HepG2 (cell line): ENCODE measurements at regions not wholly inside any gene's neighbourhood (a gene's known extent, or its start where the extent isn't known, plus 50 kb on each side); places are given as distances from the start of the nearest gene placed in this dataset.

Experiments
- ATAC-seq: fragments of 200-7000 bp; cut with Tn5 transposase; 3 replicates; pipeline ENCODE4 v1.9.1; 2020; ENCODE audit warnings: mild to moderate bottlenecking, moderate library complexity
- BruUV-seq: library from RNA; stranded (reverse); fragments of 400-500 nt; replicated peaks from 2 replicates; lab custom pipeline; 2021; lab: Mats Ljungman, UMichigan
- CTCF ChIA-PET: fragments of 300-600 bp; formaldehyde crosslinking; extraction: SDS; loops from one replicate; lab custom pipeline; 2021; ENCODE audit warnings: low total read pairs, inconsistent platforms, low intra/inter-chr PET ratio; lab: Yijun Ruan, JAX
- POLR2A ChIA-PET: fragments of 350-600 bp; sonication (Branson Sonifier 250); formaldehyde crosslinking; loops from one replicate; lab custom pipeline; 2020; ENCODE audit warnings: antibody characterized with exemption, inconsistent platforms; lab: Yijun Ruan, JAX
- DNase-seq: peaks from one replicate; pipeline ENCODE4 v3.0.0-alpha.2; 2015; ENCODE audit warnings: low spot score
- FAIRE-seq: peaks from 3 replicates; lab custom pipeline; 2011; peaks lifted over from hg19 to GRCh38; lab: Jason Lieb, UNC
- H2AFZ ChIP-seq: one replicate; pipeline ENCODE4 v1.6.1; 2011; ENCODE audit warnings: low read length, inconsistent platforms
- H3K27ac ChIP-seq: fragments of 300-600 bp; 3 replicates; pipeline ENCODE4 v1.8.0; 2011; ENCODE audit warnings: mixed run types, mild to moderate bottlenecking, mixed read lengths, low read length, inconsistent platforms; ENCODE audit not compliant: insufficient read depth; ENCODE audit errors: extremely low read length
- H3K27me3 ChIP-seq, 2 experiments: fragments of 200-600 bp in 1 of 2; 2 replicates in 1 of 2; 3 replicates in 1 of 2; pipeline versions ENCODE4 v1.6.0 to v1.8.0; 2011; ENCODE audit warnings: low read length in 2 of 2, mild to moderate bottlenecking in 2 of 2, moderate library complexity in 2 of 2, inconsistent platforms in 1 of 2; ENCODE audit not compliant: insufficient read depth in 2 of 2, control insufficient read depth in 1 of 2
- H3K36me3 ChIP-seq, 2 experiments: fragments of 200-600 bp in 1 of 2; replicated peaks in 1 of 2; 2 replicates in 1 of 2; 3 replicates in 1 of 2; pipeline versions ENCODE4 v1.5.1 to v1.8.0; 2011; ENCODE audit warnings: low read length in 2 of 2, inconsistent platforms in 1 of 2; ENCODE audit not compliant: insufficient read depth in 2 of 2, control insufficient read depth in 1 of 2
- H3K4me1 ChIP-seq: 2 replicates; pipeline ENCODE4 v1.5.1; 2012; ENCODE audit warnings: low read length, inconsistent platforms; ENCODE audit not compliant: insufficient read depth
- H3K4me2 ChIP-seq: 2 replicates; pipeline ENCODE4 v1.6.0; 2011; ENCODE audit warnings: low read depth, low read length, inconsistent platforms
- H3K4me3 ChIP-seq, 3 experiments: fragments of 200-600 bp in 1 of 3; sonication (generic), shearing (Covaris generic) in 1 of 3; replicated peaks in 1 of 3; 2 replicates each; pipeline ENCODE4 v1.5.1; 2011 to 2016; ENCODE audit warnings: low read length in 3 of 3, inconsistent platforms in 2 of 3, low read depth in 2 of 3, mild to moderate bottlenecking in 2 of 3, control low read depth in 1 of 3, mixed read lengths in 1 of 3; ENCODE audit not compliant: insufficient read depth in 1 of 3
- H3K79me2 ChIP-seq: one replicate; pipeline ENCODE4 v1.6.1; 2011; ENCODE audit warnings: low read length, inconsistent platforms; ENCODE audit not compliant: insufficient read depth
- H3K9ac ChIP-seq: 2 replicates; pipeline ENCODE4 v1.6.0; 2011; ENCODE audit warnings: mild to moderate bottlenecking, low read depth, low read length, inconsistent platforms; ENCODE audit not compliant: insufficient read depth
- H3K9me3 ChIP-seq: 2 replicates; pipeline ENCODE4 v1.5.1; 2012; ENCODE audit warnings: mild to moderate bottlenecking, low read length
- H4K20me1 ChIP-seq: 2 replicates; pipeline ENCODE4 v1.6.0; 2011; ENCODE audit warnings: inconsistent platforms, mild to moderate bottlenecking, low read length, moderate library complexity; ENCODE audit not compliant: insufficient read depth
- CTCF ChIP-seq: sonication (generic); formaldehyde crosslinking; IDR thresholded peaks from 2 replicates; pipeline ENCODE4 v1.5.0; 2020; ENCODE audit warnings: mild to moderate bottlenecking, missing genetic modification reagents, moderate library complexity
- KDM2A ChIP-seq: sonication (generic); formaldehyde crosslinking; IDR thresholded peaks from 2 replicates; pipeline ENCODE4 v1.4.0; 2020; ENCODE audit warnings: low read depth, missing genetic modification reagents, borderline replicate concordance
- NR2C2 ChIP-seq: sonication (generic); formaldehyde crosslinking; IDR thresholded peaks from 2 replicates; pipeline ENCODE4 v1.4.0; 2020; ENCODE audit warnings: missing genetic modification reagents, mild to moderate bottlenecking, moderate library complexity, borderline replicate concordance
- RAD21 ChIP-seq: fragments of 450-650 bp; formaldehyde crosslinking; IDR thresholded peaks from 2 replicates; pipeline ENCODE4 v1.5.0; 2020; ENCODE audit warnings: mild to moderate bottlenecking
- SALL1 ChIP-seq: sonication (generic); formaldehyde crosslinking; IDR thresholded peaks from 2 replicates; pipeline ENCODE4 v1.8.0; 2022; ENCODE audit warnings: mild to moderate bottlenecking, missing genetic modification reagents
- YY1 ChIP-seq: IDR thresholded peaks from 2 replicates; pipeline ENCODE4 v1.6.1; 2011; ENCODE audit warnings: low read length, low read depth, moderate library complexity, mild to moderate bottlenecking; ENCODE audit not compliant: insufficient read depth, insufficient replicate concordance
- ZBTB10 ChIP-seq: sonication (generic); formaldehyde crosslinking; IDR thresholded peaks from 2 replicates; pipeline ENCODE4 v1.4.0; 2020; ENCODE audit warnings: missing genetic modification reagents, borderline replicate concordance
- ZBTB8A ChIP-seq: sonication (generic); formaldehyde crosslinking; IDR thresholded peaks from 2 replicates; pipeline ENCODE4 v1.4.0; 2020; ENCODE audit warnings: mild to moderate bottlenecking, low read depth, missing genetic modification reagents, borderline replicate concordance
- ZNF12 ChIP-seq: sonication (generic); formaldehyde crosslinking; IDR thresholded peaks from 2 replicates; pipeline ENCODE4 v1.5.0; 2020; ENCODE audit warnings: missing genetic modification reagents
- ZNF3 ChIP-seq: IDR thresholded peaks from 2 replicates; pipeline ENCODE4 v1.7.0; 2017; ENCODE audit warnings: inconsistent platforms
- ZNF350 ChIP-seq: sonication (generic); formaldehyde crosslinking; IDR thresholded peaks from 2 replicates; pipeline ENCODE4 v1.4.0; 2020; ENCODE audit warnings: mild to moderate bottlenecking, low read depth, missing genetic modification reagents, borderline replicate concordance
- WGBS: methylation state at CpG from one replicate; pipeline ENCODE4 v1.1.6; 2017; ENCODE audit warnings: low lambda C conversion rate; 5-methylcytosine and 5-hydroxymethylcytosine counted together
- in situ Hi-C: cut with HindIII; loops from 2 replicates; pipeline ENCODE4 v1.10.0; 2017; ENCODE audit warnings: low pct_unique_long_range_greater_than_20kb; ENCODE audit not compliant: extremely low pct_ligation_motif_present
- intact Hi-C: fragments of 100-400 bp; cut with micrococcal nuclease; formaldehyde crosslinking; loops from one replicate; pipeline ENCODE4 v1.10.0; 2022; ENCODE audit not compliant: unreplicated experiment

DNA sequence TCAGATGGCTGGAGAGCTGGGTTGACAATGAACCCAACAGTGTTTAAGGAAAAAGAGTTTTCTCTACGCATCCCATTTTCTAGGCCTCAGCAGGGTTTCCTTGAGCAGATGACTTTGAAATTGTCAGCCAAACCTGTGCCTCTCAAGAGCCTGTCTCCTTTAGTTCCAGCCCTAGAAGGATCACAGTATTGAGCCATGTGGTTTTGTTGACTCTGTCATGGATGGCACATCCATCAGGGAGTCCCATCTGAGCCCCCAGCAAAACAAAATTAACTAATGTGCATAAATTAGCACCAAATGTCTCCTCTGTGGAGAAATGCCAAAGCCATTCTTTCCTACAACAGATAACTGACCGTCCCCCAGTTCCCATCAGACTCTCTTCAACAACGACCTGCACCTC, 103.8 kb upstream of the BLID start:
- no peak for ATAC-seq
- H3K4me2 ChIP-seq = no peak overlapping the region
- in situ Hi-C loops = loop anchor here (5.0 kb wide), 1 partner anchor 288 kb away; no protein-coding TSS in a partner anchor
- H3K79me2 ChIP-seq = no peaks in the 10 kb centered on the region
- no TSS peak for BruUV-seq
- no peak overlapping the region for H2AFZ ChIP-seq
- TF ChIP-seq ZBTB8A (no peak), ZNF3 (CRISPR knock-in tag) (no peak)
- TF ChIP-seq, all 625 proteins: peak for 0
- FAIRE-seq (no peak), DNase-seq (no peak)
- POLR2A ChIA-PET = no interaction called here
- H4K20me1 ChIP-seq = no peaks in the 10 kb centered on the region
- no peaks in the 10 kb centered on the region for H3K9me3 ChIP-seq
- WGBS = 42% methylated on average over 3 of the region's 3 CpGs
- H3K27me3 ChIP-seq = no peaks in the 10 kb centered on the region; a peak in 1 of 5 replicates
- H3K36me3 ChIP-seq = no peaks in the 10 kb centered on the region
- H3K4me1 ChIP-seq = no peaks in the 10 kb centered on the region
- H3K27ac ChIP-seq = no peak overlapping the region
- CTCF ChIA-PET = no interaction called here
- no peak overlapping the region for H3K9ac ChIP-seq
- no peak overlapping the region for H3K4me3 ChIP-seq
- intact Hi-C loops = loop anchor here (10.0 kb wide), 1 partner anchor 145 kb away; no protein-coding TSS in a partner anchor

DNA sequence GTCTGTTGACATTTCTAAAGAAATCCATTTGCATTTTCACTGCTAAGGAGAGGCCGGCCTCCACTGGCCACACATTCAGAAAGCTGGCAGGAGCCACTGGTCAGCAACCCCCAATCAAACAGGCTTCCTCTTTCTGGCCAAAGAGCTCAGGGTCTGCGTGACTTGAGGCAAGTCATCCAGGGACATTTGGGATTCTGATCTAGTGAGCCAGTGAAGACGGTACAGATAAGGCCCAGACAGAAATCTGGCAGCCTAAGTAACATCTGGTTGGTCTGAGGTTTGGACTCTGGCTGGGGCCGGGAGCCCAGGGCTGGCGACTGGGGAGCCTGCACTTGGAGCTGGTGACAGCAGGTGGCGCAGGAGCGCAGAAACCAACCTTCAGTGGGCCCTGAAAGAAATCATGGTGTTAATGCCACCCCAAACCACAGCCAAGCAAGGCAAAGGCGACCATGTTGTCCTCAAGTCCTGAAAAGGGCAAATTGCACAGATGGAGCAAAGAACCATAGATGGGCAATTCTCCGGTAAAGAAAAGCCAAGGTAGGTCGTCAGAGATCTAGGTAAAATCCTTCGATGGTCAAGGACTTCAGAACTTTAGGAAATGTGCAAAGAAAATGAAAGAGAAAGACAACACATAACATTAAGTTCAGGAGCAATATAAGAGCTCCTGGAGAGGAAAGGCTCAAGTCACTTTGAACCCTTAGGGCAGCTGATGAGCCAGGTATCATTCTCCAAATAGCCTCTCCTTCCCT, 99.4 kb upstream of the BLID start:
- H3K4me1 ChIP-seq = peaks cover 3% of the 10 kb centered on the region
- no TSS peak for BruUV-seq
- intact Hi-C loops (loop anchor here (1.0 to 10.0 kb wide), 2 partner anchors 149 to 290 kb away; no protein-coding TSS in a partner anchor), in situ Hi-C loops (loop anchor here (5.0 kb wide), 1 partner anchor 292 kb away; no protein-coding TSS in a partner anchor)
- H3K4me2 ChIP-seq = no peak overlapping the region
- no peaks in the 10 kb centered on the region for H3K9me3 ChIP-seq
- H3K27me3 ChIP-seq = no peaks in the 10 kb centered on the region
- no peaks in the 10 kb centered on the region for H3K79me2 ChIP-seq
- peak; percentile 64 for FAIRE-seq
- H4K20me1 ChIP-seq = no peaks in the 10 kb centered on the region
- no peak overlapping the region for H2AFZ ChIP-seq
- DNase-seq = peak; percentile 29
- no peak overlapping the region for H3K4me3 ChIP-seq
- H3K9ac ChIP-seq = no peak overlapping the region
- 26% methylated on average over 8 of the region's 11 CpGs for WGBS
- POLR2A ChIA-PET = no interaction called here
- H3K36me3 ChIP-seq = no peaks in the 10 kb centered on the region
- CTCF ChIA-PET = interaction anchor here (1.8 to 3.4 kb wide), 2 partner anchors 289 to 294 kb away, joined by 5 to 53 read pairs; no protein-coding TSS in a partner anchor
- no peak overlapping the region for H3K27ac ChIP-seq
- ATAC-seq = peak; percentile 98
- no peak for TF ChIP-seq ZNF12 (CRISPR knock-in tag)
- peak; percentile 85 for TF ChIP-seq RAD21
- no peak for TF ChIP-seq ZNF3 (CRISPR knock-in tag)
- TF ChIP-seq ZNF350 (CRISPR knock-in tag) = 0 out of 2 replicates have a peak, but pooled peaks have one; percentile 33
- peak; percentile 25 for TF ChIP-seq YY1
- TF ChIP-seq KDM2A (CRISPR knock-in tag) = peak; percentile 32; the same call in 1 of the 2 replicates
- no peak for TF ChIP-seq ZBTB10 (CRISPR knock-in tag)
- TF ChIP-seq CTCF (CRISPR knock-in tag) = peak; percentile 91
- TF ChIP-seq NR2C2 (CRISPR knock-in tag) = no peak
- peak; percentile 38; the same call in 1 of the 2 replicates for TF ChIP-seq SALL1 (CRISPR knock-in tag)
